ENCODE measurements at regions not wholly inside any gene's neighbourhood (a gene's known extent, or its start where the extent isn't known, plus 50 kb on each side); places are given as distances from the start of the nearest gene placed in this dataset.
"Not testable (repeated sequence)": the region's sequence is repeated elsewhere in the genome, so short reads cannot be mapped to it uniquely, and the experiment has no call there.

GRCh38 chrX:69060631-69061408 lies 104.4 kb downstream of the PJA1 start:
- Mint-ChIP-seq H3K4me3 (no peak overlapping the region), H3K27me3 (no peaks in the 10 kb centered on the region), H3K9me3 (peaks cover 0 to 7% (median 0%) of the 10 kb centered on the region in 8 donors), H3K4me1 (no peaks in the 10 kb centered on the region), H3K27ac (no peak overlapping the region), H3K36me3 (no peaks in the 10 kb centered on the region)
- no peak for DNase-seq
- Histone ChIP-seq H3K9me3 (ENCODE audit: control insufficient read depth in 1 of 2, low read length in 2 of 2) (no peaks in the 10 kb centered on the region), H3K36me3 (ENCODE audit: insufficient read depth, low read length) (no peaks in the 10 kb centered on the region), H3K4me1 (ENCODE audit: insufficient read depth, low read length) (no peaks in the 10 kb centered on the region), H3K27ac (ENCODE audit: low read depth, low read length) (no peak overlapping the region), H3K27me3 (ENCODE audit: insufficient read depth, low read length) (no peaks in the 10 kb centered on the region), H3K4me3 (ENCODE audit: low read length in 2 of 2) (no peak overlapping the region)
- intact Hi-C loops (cut with micrococcal nuclease) = no loop called here
- ChIA-PET CTCF (ENCODE audit: partially characterized antibody) (no interaction called here), POLR2A (ENCODE audit: partially characterized antibody) (no interaction called here)

DNA sequence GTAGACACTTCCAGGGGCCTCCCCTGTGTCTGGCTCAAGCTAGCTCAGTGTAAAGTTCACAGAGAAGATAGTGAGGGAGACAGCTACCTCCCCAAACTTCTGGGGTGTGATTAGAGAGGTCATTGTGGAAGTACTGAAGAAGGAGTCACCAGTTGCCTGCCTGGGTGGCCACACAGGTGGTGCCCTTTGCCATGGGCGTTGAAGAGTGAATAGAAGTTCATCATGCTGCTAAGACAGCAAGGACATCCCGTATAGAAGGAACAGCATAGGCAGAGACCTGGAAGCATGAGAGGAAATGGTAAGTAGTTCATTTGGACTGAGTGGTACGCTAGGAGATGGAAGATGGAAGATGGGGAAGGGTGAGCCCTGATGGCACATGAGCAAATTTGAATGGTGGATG lies 110.1 kb downstream of the PJA1 start:
- Histone ChIP-seq H3K27ac (ENCODE audit: low read depth, low read length) (no peak overlapping the region), H3K9me3 (ENCODE audit: control insufficient read depth in 1 of 2, low read length in 2 of 2) (no peaks in the 10 kb centered on the region), H3K36me3 (ENCODE audit: insufficient read depth, low read length) (no peaks in the 10 kb centered on the region), H3K4me3 (ENCODE audit: low read length in 2 of 2) (no peak overlapping the region), H3K27me3 (ENCODE audit: insufficient read depth, low read length) (no peaks in the 10 kb centered on the region), H3K4me1 (ENCODE audit: insufficient read depth, low read length) (no peaks in the 10 kb centered on the region)
- Mint-ChIP-seq H3K4me1 (no peaks in the 10 kb centered on the region), H3K9me3 (peaks cover 0 to 2% (median 0%) of the 10 kb centered on the region in 8 donors), H3K27me3 (no peaks in the 10 kb centered on the region), H3K4me3 (no peak overlapping the region), H3K36me3 (no peaks in the 10 kb centered on the region), H3K27ac (no peak overlapping the region)
- intact Hi-C loops (cut with micrococcal nuclease) = no loop called here
- CTCF ChIA-PET (ENCODE audit: partially characterized antibody) = no interaction called here
- DNase-seq = no peak
- POLR2A ChIA-PET (ENCODE audit: partially characterized antibody) = no interaction called here

DNA sequence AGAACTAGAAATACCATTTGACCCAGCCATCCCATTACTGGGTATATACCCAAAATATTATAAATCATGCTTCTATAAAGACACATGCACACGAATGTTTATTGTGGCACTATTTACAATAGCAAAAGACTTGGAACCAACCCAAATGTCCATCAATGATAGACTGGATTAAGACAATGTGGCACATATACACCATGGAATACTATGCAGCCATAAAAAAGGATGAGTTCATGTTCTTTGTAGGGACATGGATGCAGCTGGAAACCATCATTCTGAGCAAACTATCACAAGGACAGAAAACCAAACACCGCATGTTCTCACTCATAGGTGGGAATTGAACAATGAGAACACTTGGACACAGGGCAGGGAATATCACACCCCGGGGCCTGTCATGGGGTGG lies 110.8 kb downstream of the PJA1 start:
- POLR2A ChIA-PET (ENCODE audit: partially characterized antibody); DNase-seq; H3K4me3 Mint-ChIP-seq; H3K9me3 Mint-ChIP-seq; H3K4me3 ChIP-seq (ENCODE audit: low read length in 2 of 2); H3K4me1 ChIP-seq (ENCODE audit: insufficient read depth, low read length); H3K9me3 ChIP-seq (ENCODE audit: control insufficient read depth in 1 of 2, low read length in 2 of 2); H3K36me3 Mint-ChIP-seq; H3K36me3 ChIP-seq (ENCODE audit: insufficient read depth, low read length); H3K27ac Mint-ChIP-seq; intact Hi-C loops (cut with micrococcal nuclease); CTCF ChIA-PET (ENCODE audit: partially characterized antibody); H3K27ac ChIP-seq (ENCODE audit: low read depth, low read length); H3K27me3 Mint-ChIP-seq; H3K4me1 Mint-ChIP-seq; H3K27me3 ChIP-seq (ENCODE audit: insufficient read depth, low read length): not testable (repeated sequence)

GRCh38 chrX:69051901-69052300 lies 113.4 kb downstream of the PJA1 start:
- POLR2A ChIA-PET (ENCODE audit: partially characterized antibody) = no interaction called here
- CTCF ChIA-PET (ENCODE audit: partially characterized antibody) = no interaction called here
- no peaks in the 10 kb centered on the region for H3K36me3 ChIP-seq (ENCODE audit: insufficient read depth, low read length)
- H3K36me3 Mint-ChIP-seq = no peaks in the 10 kb centered on the region
- H3K4me1 Mint-ChIP-seq = no peaks in the 10 kb centered on the region
- H3K27ac Mint-ChIP-seq = no peak overlapping the region
- intact Hi-C loops (cut with micrococcal nuclease) = no loop called here
- H3K9me3 Mint-ChIP-seq = no peaks in the 10 kb centered on the region
- H3K4me1 ChIP-seq (ENCODE audit: insufficient read depth, low read length) = no peaks in the 10 kb centered on the region
- no peak for DNase-seq
- H3K27me3 Mint-ChIP-seq = no peaks in the 10 kb centered on the region
- no peaks in the 10 kb centered on the region for H3K9me3 ChIP-seq (ENCODE audit: control insufficient read depth in 1 of 2, low read length in 2 of 2)
- H3K4me3 ChIP-seq (ENCODE audit: low read length in 2 of 2) = no peak overlapping the region
- no peak overlapping the region for H3K27ac ChIP-seq (ENCODE audit: low read depth, low read length)
- no peaks in the 10 kb centered on the region for H3K27me3 ChIP-seq (ENCODE audit: insufficient read depth, low read length)
- no peak overlapping the region for H3K4me3 Mint-ChIP-seq

- intact Hi-C loops (cut with micrococcal nuclease) = no loop called here
- no peak overlapping the region for H3K4me3 ChIP-seq (ENCODE audit: low read length in 2 of 2)
- Mint-ChIP-seq H3K4me1 (no peaks in the 10 kb centered on the region), H3K4me3 (no peak overlapping the region), H3K9me3 (no peaks in the 10 kb centered on the region), H3K36me3 (no peaks in the 10 kb centered on the region), H3K27ac (no peak overlapping the region), H3K27me3 (no peaks in the 10 kb centered on the region)
- H3K4me1 ChIP-seq (ENCODE audit: insufficient read depth, low read length) = no peaks in the 10 kb centered on the region
- H3K36me3 ChIP-seq (ENCODE audit: insufficient read depth, low read length) = no peaks in the 10 kb centered on the region
- ChIA-PET POLR2A (ENCODE audit: partially characterized antibody) (no interaction called here), CTCF (ENCODE audit: partially characterized antibody) (no interaction called here)
- H3K27ac ChIP-seq (ENCODE audit: low read depth, low read length) = no peak overlapping the region
- DNase-seq = no peak
- H3K27me3 ChIP-seq (ENCODE audit: insufficient read depth, low read length) = no peaks in the 10 kb centered on the region
- no peaks in the 10 kb centered on the region for H3K9me3 ChIP-seq (ENCODE audit: control insufficient read depth in 1 of 2, low read length in 2 of 2)
These were observed 115.0 kb downstream of the PJA1 start for GRCh38 chrX:69050051-69050765.

GRCh38 chrX:69046996-69047490 lies 118.2 kb downstream of the PJA1 start:
- no peak overlapping the region for H3K27ac ChIP-seq (ENCODE audit: low read depth, low read length)
- Mint-ChIP-seq H3K27me3 (no peaks in the 10 kb centered on the region), H3K27ac (no peak overlapping the region), H3K4me1 (no peaks in the 10 kb centered on the region), H3K4me3 (no peak overlapping the region), H3K9me3 (peaks cover 0 to 12% (median 6%) of the 10 kb centered on the region in 8 donors), H3K36me3 (no peaks in the 10 kb centered on the region)
- no peaks in the 10 kb centered on the region for H3K36me3 ChIP-seq (ENCODE audit: insufficient read depth, low read length)
- intact Hi-C loops (cut with micrococcal nuclease) = no loop called here
- no peak overlapping the region for H3K4me3 ChIP-seq (ENCODE audit: low read length in 2 of 2)
- H3K9me3 ChIP-seq (ENCODE audit: control insufficient read depth in 1 of 2, low read length in 2 of 2) = no peaks in the 10 kb centered on the region
- no peak for DNase-seq
- H3K4me1 ChIP-seq (ENCODE audit: insufficient read depth, low read length) = no peaks in the 10 kb centered on the region
- no peaks in the 10 kb centered on the region for H3K27me3 ChIP-seq (ENCODE audit: insufficient read depth, low read length)
- ChIA-PET CTCF (ENCODE audit: partially characterized antibody) (no interaction called here), POLR2A (ENCODE audit: partially characterized antibody) (no interaction called here)

DNA sequence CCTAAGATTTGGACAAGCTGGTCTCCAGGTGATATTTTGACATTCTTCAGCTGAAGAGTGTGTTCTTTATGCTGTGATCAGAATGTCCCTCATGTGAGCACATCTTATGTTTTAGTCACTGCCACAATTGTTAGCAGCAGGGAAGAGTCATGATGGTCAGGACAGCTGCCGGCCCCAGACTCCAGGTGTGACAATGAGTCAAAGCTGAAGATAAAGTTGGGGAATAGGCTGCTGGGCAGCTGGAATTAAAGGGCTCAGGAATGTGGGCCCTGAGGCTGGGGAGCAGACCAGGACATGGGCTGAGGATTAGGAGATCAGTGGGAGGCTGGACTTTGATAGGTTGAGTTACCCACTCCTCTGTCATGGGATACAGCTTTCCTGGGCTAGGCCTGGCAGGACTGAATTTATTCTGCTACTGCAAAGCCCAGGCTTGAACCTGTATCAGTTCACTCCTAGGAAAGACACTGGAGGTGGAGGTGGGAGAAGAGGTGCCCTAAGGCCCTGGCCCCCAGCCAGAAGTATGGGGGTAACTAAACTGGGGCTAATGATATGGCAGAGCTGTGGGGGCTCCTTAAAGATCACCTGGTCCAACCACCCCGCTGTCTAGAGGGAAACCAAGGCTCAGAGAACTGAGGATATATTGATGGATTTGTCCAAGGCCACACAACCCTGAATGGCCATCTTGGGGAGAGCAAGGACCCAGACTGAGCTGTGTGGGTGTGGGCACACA lies 119.5 kb downstream of the PJA1 start:
- Histone ChIP-seq H3K36me3 (ENCODE audit: insufficient read depth, low read length) (no peaks in the 10 kb centered on the region), H3K4me1 (ENCODE audit: insufficient read depth, low read length) (no peaks in the 10 kb centered on the region), H3K9me3 (ENCODE audit: control insufficient read depth in 1 of 2, low read length in 2 of 2) (no peaks in the 10 kb centered on the region), H3K27ac (ENCODE audit: low read depth, low read length) (no peak overlapping the region), H3K27me3 (ENCODE audit: insufficient read depth, low read length) (no peaks in the 10 kb centered on the region), H3K4me3 (ENCODE audit: low read length in 2 of 2) (no peak overlapping the region)
- no peaks in the 10 kb centered on the region for H3K36me3 Mint-ChIP-seq
- peaks cover 0 to 12% (median 6%) of the 10 kb centered on the region in 8 donors for H3K9me3 Mint-ChIP-seq
- intact Hi-C loops (cut with micrococcal nuclease) = no loop called here
- H3K4me1 Mint-ChIP-seq = no peaks in the 10 kb centered on the region
- no peak overlapping the region for H3K4me3 Mint-ChIP-seq
- ChIA-PET CTCF (ENCODE audit: partially characterized antibody) (no interaction called here), POLR2A (ENCODE audit: partially characterized antibody) (no interaction called here)
- no peak for DNase-seq
- H3K27me3 Mint-ChIP-seq = no peaks in the 10 kb centered on the region
- H3K27ac Mint-ChIP-seq = no peak overlapping the region

All from CD4-positive, alpha-beta memory T cell (primary cell).